Mucosa of descending colon (tissue), 3 donors: ENCODE measurements at regions not wholly inside any gene's neighbourhood (a gene's known extent, or its start where the extent isn't known, plus 50 kb on each side); places are given as distances from the start of the nearest gene placed in this dataset.
A peak's percentile ranks its signal among the peaks of the same experiment; 100 is the strongest.
"Not testable (repeated sequence)": the region's sequence is repeated elsewhere in the genome, so short reads cannot be mapped to it uniquely, and the experiment has no call there.

Source experiments
- ATAC-seq: fragments of 200-7000 bp; cut with Tn5 transposase; one replicate; pipeline ENCODE4 v1.9.1; 2020; ENCODE audit warnings: mild to moderate bottlenecking, moderate library complexity
- DNase-seq, 3 donors: peaks; one replicate each; pipeline ENCODE4 v3.0.0-alpha.2; 2020
- H3K36me3 ChIP-seq: fragments of 200-600 bp; one replicate; pipeline ENCODE4 v1.8.0; 2021; ENCODE audit warnings: low read depth, mild to moderate bottlenecking
- H3K4me1 ChIP-seq: fragments of 200-600 bp; one replicate; pipeline ENCODE4 v1.8.0; 2021; ENCODE audit warnings: low read depth, mild to moderate bottlenecking
- H3K4me3 ChIP-seq: fragments of 200-600 bp; one replicate; pipeline ENCODE4 v1.8.0; 2021; ENCODE audit warnings: mild to moderate bottlenecking
- H3K9me3 ChIP-seq: fragments of 200-600 bp; one replicate; pipeline ENCODE4 v1.8.0; 2021; ENCODE audit warnings: mild to moderate bottlenecking
- CTCF ChIP-seq: fragments of 200-600 bp; IDR thresholded peaks from one replicate; pipeline ENCODE4 v1.8.0; 2022; ENCODE audit warnings: antibody characterized with exemption, mild to moderate bottlenecking
- intact Hi-C, 2 donors: fragments of 100-400 bp; cut with DNase I in 1 of 2; cut with micrococcal nuclease in 1 of 2; formaldehyde crosslinking; loops; one replicate each; pipeline versions ENCODE4 v1.11.0 to v1.11.1; 2022; cut with DNase I, micrococcal nuclease
- donor health status: DM: no; HTN: no; CAD: no; lungs with moderate emphysema.
- donor health status: DM: no; HTN: no; CAD: no.
- donor health status: DM: no; HTN: yes; CAD: no.

GRCh38 chr13:109312399-109312798 is 474.0 kb downstream of the IRS2 start:
- Histone ChIP-seq H3K9me3 (no peaks in the 10 kb centered on the region), H3K4me3 (no peak overlapping the region), H3K4me1 (no peaks in the 10 kb centered on the region), H3K36me3 (no peaks in the 10 kb centered on the region)
- DNase-seq (no peak), ATAC-seq (no peak)
- no peak for TF ChIP-seq CTCF
- intact Hi-C loops, result no loop called here

- DNase-seq, H3K4me1 ChIP-seq, H3K36me3 ChIP-seq, H3K9me3 ChIP-seq, intact Hi-C loops, H3K4me3 ChIP-seq, ATAC-seq: not testable (repeated sequence)
Observed at GRCh38 chr13:109311431-109311976, 474.9 kb downstream of the IRS2 start.

GRCh38 chr13:109309625-109310363 is 476.6 kb downstream of the IRS2 start:
- ATAC-seq (peak; percentile 65), DNase-seq (no peak)
- no peaks in the 10 kb centered on the region for H3K4me1 ChIP-seq
- intact Hi-C loops, result no loop called here
- no peaks in the 10 kb centered on the region for H3K36me3 ChIP-seq
- TF ChIP-seq CTCF, result no peak
- no peaks in the 10 kb centered on the region for H3K9me3 ChIP-seq
- no peak overlapping the region for H3K4me3 ChIP-seq

GRCh38 chr13:109307027-109307426 is 479.4 kb downstream of the IRS2 start:
- TF ChIP-seq CTCF, result no peak
- intact Hi-C loops, result no loop called here

GRCh38 chr13:109301726-109302125 is 484.7 kb downstream of the IRS2 start:
- no peak for DNase-seq
- intact Hi-C loops, result no loop called here
- ATAC-seq, result no peak
- no peak overlapping the region for H3K4me3 ChIP-seq
- H3K9me3 ChIP-seq, result no peaks in the 10 kb centered on the region
- no peaks in the 10 kb centered on the region for H3K4me1 ChIP-seq
- H3K36me3 ChIP-seq, result no peaks in the 10 kb centered on the region
- TF ChIP-seq CTCF, result no peak

More at GRCh38 chr13:109307027-109307426, 479.4 kb downstream of the IRS2 start:
- ATAC-seq (no peak), DNase-seq (no peak)
- no peaks in the 10 kb centered on the region for H3K4me1 ChIP-seq
- no peak overlapping the region for H3K4me3 ChIP-seq
- H3K9me3 ChIP-seq, result no peaks in the 10 kb centered on the region
- no peaks in the 10 kb centered on the region for H3K36me3 ChIP-seq

GRCh38 chr13:109301276-109301675 is 485.1 kb downstream of the IRS2 start:
- H3K4me3 ChIP-seq, result no peak overlapping the region
- ATAC-seq (no peak), DNase-seq (no peak)
- intact Hi-C loops, result no loop called here
- H3K4me1 ChIP-seq, result no peaks in the 10 kb centered on the region
- no peaks in the 10 kb centered on the region for H3K9me3 ChIP-seq
- H3K36me3 ChIP-seq, result no peaks in the 10 kb centered on the region
- no peak for TF ChIP-seq CTCF
